Ascending aorta (tissue), 2 donors: ENCODE measurements at regions not wholly inside any gene's neighbourhood (a gene's known extent, or its start where the extent isn't known, plus 50 kb on each side); places are given as distances from the start of the nearest gene placed in this dataset.

Experiments used
- DNase-seq, 2 donors: peaks; one replicate each; pipeline ENCODE4 v3.0.0-alpha.2; 2019; ENCODE audit warnings: low spot score in 2 of 2
- H3K27ac ChIP-seq, 2 donors: fragments of 200-600 bp; sonication (generic); one replicate each; pipeline ENCODE4 v1.5.1; 2016 to 2017; ENCODE audit warnings: mild to moderate bottlenecking in 1 of 2
- H3K27me3 ChIP-seq: fragments of 200-600 bp; sonication (generic); one replicate; pipeline ENCODE4 v1.5.1; 2017
- H3K36me3 ChIP-seq, 2 donors: fragments of 200-600 bp; sonication (generic); one replicate each; pipeline ENCODE4 v1.5.1; 2016
- H3K4me1 ChIP-seq, 2 donors: fragments of 200-600 bp; sonication (generic); one replicate each; pipeline ENCODE4 v1.5.1; 2016 to 2017; ENCODE audit warnings: mild to moderate bottlenecking in 1 of 2
- H3K4me3 ChIP-seq, 2 donors: fragments of 200-600 bp; sonication (generic); one replicate each; pipeline ENCODE4 v1.5.1; 2016 to 2017; ENCODE audit warnings: mild to moderate bottlenecking in 1 of 2
- H3K9me3 ChIP-seq, 2 donors: fragments of 200-600 bp; sonication (generic); one replicate each; pipeline ENCODE4 v1.5.1; 2016
- CTCF ChIP-seq, 3 experiments: fragments of 200-600 bp in 2 of 3; fragments of 450-650 bp in 1 of 3; sonication (generic) in 2 of 3; IDR thresholded peaks; one replicate each; pipeline ENCODE4 v1.5.1; 2016 to 2019; ENCODE audit warnings: antibody characterized with exemption in 3 of 3, mild to moderate bottlenecking in 1 of 3, moderate library complexity in 1 of 3
- intact Hi-C: fragments of 100-400 bp; cut with DNase I; formaldehyde crosslinking; loops from one replicate; pipeline ENCODE4 v1.15.1; 2023

- no peaks in the 10 kb centered on the region for H3K9me3 ChIP-seq
- H3K27ac ChIP-seq = no peak overlapping the region
- DNase-seq = peak in 1 of 2 donors; percentile 70
- intact Hi-C loops = loop anchor here (5.0 kb wide), 1 partner anchor 737 kb away; no protein-coding TSS in a partner anchor
- H3K36me3 ChIP-seq = no peaks in the 10 kb centered on the region
- no peaks in the 10 kb centered on the region for H3K27me3 ChIP-seq
- no peak overlapping the region for H3K4me3 ChIP-seq
- TF ChIP-seq CTCF (IDR thresholded peaks at IDR 0.05) = peak; percentile 49 to 85 (median 66)
- no peaks in the 10 kb centered on the region for H3K4me1 ChIP-seq
Measured at GRCh38 chr4:24419181-24420034, 164.9 kb downstream of the DHX15 start.

DNA sequence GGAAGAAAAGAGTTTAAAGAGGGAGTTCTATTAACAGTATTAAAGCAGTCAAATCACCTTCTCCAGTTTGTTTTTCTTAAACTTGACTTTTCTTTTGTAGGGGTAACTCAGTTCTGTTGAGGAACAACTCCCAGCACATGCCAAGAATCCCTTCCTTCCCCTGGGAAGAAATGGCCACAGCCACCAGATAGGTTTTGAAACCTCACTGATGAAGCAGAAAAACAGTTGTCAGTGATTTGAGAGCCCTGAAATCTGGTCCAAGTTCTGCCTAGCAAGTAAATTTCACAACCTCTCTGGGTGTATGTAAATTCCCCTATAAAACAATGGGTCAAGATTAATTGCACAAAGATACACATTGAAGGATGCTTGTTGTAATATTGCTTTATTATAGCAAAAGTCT is 167.1 kb downstream of the DHX15 start:
- TF ChIP-seq CTCF (IDR thresholded peaks at IDR 0.05) = no peak

GRCh38 chr4:24416293-24416692 is 168.1 kb downstream of the DHX15 start:
- DNase-seq = no peak
- intact Hi-C loops = no loop called here
- Histone ChIP-seq H3K4me1 (no peaks in the 10 kb centered on the region), H3K36me3 (no peaks in the 10 kb centered on the region), H3K4me3 (no peak overlapping the region), H3K27me3 (no peaks in the 10 kb centered on the region), H3K9me3 (no peaks in the 10 kb centered on the region), H3K27ac (no peak overlapping the region)
- TF ChIP-seq CTCF (IDR thresholded peaks at IDR 0.05) = no peak

More for the DNA sequence above, 167.1 kb downstream of the DHX15 start:
- intact Hi-C loops = no loop called here
- Histone ChIP-seq H3K36me3 (no peaks in the 10 kb centered on the region), H3K9me3 (no peaks in the 10 kb centered on the region), H3K4me3 (no peak overlapping the region), H3K27ac (no peak overlapping the region), H3K27me3 (no peaks in the 10 kb centered on the region), H3K4me1 (no peaks in the 10 kb centered on the region)
- DNase-seq = no peak

DNA sequence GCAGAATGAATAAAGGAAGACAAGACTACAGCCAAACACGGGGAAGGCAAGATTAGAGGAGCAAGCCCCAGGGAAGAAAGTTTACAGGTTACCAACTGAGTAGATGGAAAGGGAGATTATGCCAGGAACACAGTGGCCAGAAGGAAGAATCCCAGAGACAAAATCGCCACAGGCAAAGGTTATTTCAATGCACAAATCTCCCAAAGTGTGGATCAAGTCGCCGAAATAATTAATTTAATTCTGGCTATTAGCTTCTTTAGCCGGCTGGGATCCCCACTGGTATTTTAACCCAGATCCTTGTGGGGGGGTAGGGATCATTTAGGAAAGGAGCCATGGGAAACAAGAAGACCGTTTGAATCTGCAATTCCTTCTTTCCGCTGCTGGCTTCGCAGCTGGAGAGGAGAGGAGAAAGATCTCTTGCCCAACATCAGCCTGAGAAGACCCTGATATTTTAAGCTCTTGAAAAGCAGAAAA is 171.0 kb downstream of the DHX15 start:
- H3K4me1 ChIP-seq = no peaks in the 10 kb centered on the region
- no peaks in the 10 kb centered on the region for H3K36me3 ChIP-seq
- TF ChIP-seq CTCF (IDR thresholded peaks at IDR 0.05) = no peak
- no peak overlapping the region for H3K27ac ChIP-seq
- no peak overlapping the region for H3K4me3 ChIP-seq
- H3K9me3 ChIP-seq = no peaks in the 10 kb centered on the region
- intact Hi-C loops = no loop called here
- no peaks in the 10 kb centered on the region for H3K27me3 ChIP-seq
- DNase-seq = no peak

- intact Hi-C loops = no loop called here
- no peak for DNase-seq
- Histone ChIP-seq H3K27me3 (no peaks in the 10 kb centered on the region), H3K9me3 (no peaks in the 10 kb centered on the region), H3K36me3 (no peaks in the 10 kb centered on the region), H3K27ac (no peak overlapping the region), H3K4me1 (no peaks in the 10 kb centered on the region), H3K4me3 (no peak overlapping the region)
- TF ChIP-seq CTCF (IDR thresholded peaks at IDR 0.05) = no peak
Measured at GRCh38 chr4:24411806-24412205, 172.5 kb downstream of the DHX15 start.
